Stomach (tissue), 8 donors: ENCODE measurements at regions not wholly inside any gene's neighbourhood (a gene's known extent, or its start where the extent isn't known, plus 50 kb on each side); places are given as distances from the start of the nearest gene placed in this dataset.
A peak's percentile ranks its signal among the peaks of the same experiment; 100 is the strongest.

Experiments
- DNase-seq, 2 donors: peaks; one replicate each; pipeline versions ENCODE4 v3.0.0 to v3.0.0-alpha.2; 2013 to 2019
- H3K27ac ChIP-seq, 5 donors: fragments of 200-600 bp in 4 of 5; sonication (generic) in 4 of 5; one replicate each; pipeline ENCODE4 v1.5.1; 2013 to 2019; ENCODE audit warnings: mild to moderate bottlenecking in 1 of 5, moderate library complexity in 1 of 5
- H3K27me3 ChIP-seq, 3 donors: fragments of 200-600 bp; sonication (generic); one replicate each; pipeline ENCODE4 v1.5.1; 2017 to 2019; ENCODE audit warnings: mixed run types in 1 of 3
- H3K36me3 ChIP-seq, 4 donors: fragments of 200-600 bp; sonication (generic); 1 replicate in 3 of 4; 2 replicates in 1 of 4; pipeline ENCODE4 v1.5.1; 2016 to 2019
- H3K4me1 ChIP-seq, 4 donors: fragments of 200-600 bp; sonication (generic); one replicate each; pipeline ENCODE4 v1.5.1; 2016 to 2019
- H3K4me3 ChIP-seq, 4 donors: fragments of 200-600 bp; sonication (generic) in 3 of 4; one replicate each; pipeline ENCODE4 v1.5.1; 2016 to 2019; ENCODE audit warnings: mild to moderate bottlenecking in 1 of 4
- H3K9me3 ChIP-seq, 4 donors: fragments of 200-600 bp; sonication (generic); one replicate each; pipeline ENCODE4 v1.5.1; 2016 to 2019
- EP300 ChIP-seq: sonication (generic); formaldehyde crosslinking; IDR thresholded peaks from one replicate; pipeline ENCODE4 v1.6.1; 2017; ENCODE audit warnings: antibody characterized with exemption
- POLR2A ChIP-seq, 4 donors: fragments of 450-650 bp; IDR thresholded peaks; one replicate each; pipeline ENCODE4 v1.6.1; 2016; ENCODE audit warnings: antibody characterized with exemption in 4 of 4, control low read depth in 2 of 4, mild to moderate bottlenecking in 1 of 4, moderate library complexity in 1 of 4
- POLR2AphosphoS5 ChIP-seq, 3 donors: sonication (generic); formaldehyde crosslinking; IDR thresholded peaks; one replicate each; pipeline ENCODE4 v1.6.1; 2016; ENCODE audit warnings: antibody characterized with exemption in 3 of 3
- WGBS, 5 donors: extraction: QIAGEN DNeasy Blood & Tissue Kit in 3 of 5; methylation state at CpG; one replicate each; pipeline versions ENCODE4 v1.1.5 to v1.1.7; 2013 to 2018; 5-methylcytosine and 5-hydroxymethylcytosine counted together
- intact Hi-C: fragments of 100-400 bp; cut with DNase I; formaldehyde crosslinking; loops from one replicate; pipeline ENCODE4 v1.15.1; 2023; ENCODE audit warnings: low total_unique reads
- TF ChIP-seq, protein P1 (sequence below), 7 experiments: fragments of 450-650 bp in 4 of 7; fragments of 200-600 bp in 3 of 7; sonication (generic) in 3 of 7; IDR thresholded peaks; one replicate each; pipeline ENCODE4 v1.5.1; 2016 to 2019; ENCODE audit warnings: antibody characterized with exemption in 7 of 7, control low read depth in 2 of 7, mild to moderate bottlenecking in 1 of 7
- donor health status: healthy with polysubstance abuse.
- donor health status: Bipolar disorder and iron deficiency.
- donor health status: healthy.

DNA sequence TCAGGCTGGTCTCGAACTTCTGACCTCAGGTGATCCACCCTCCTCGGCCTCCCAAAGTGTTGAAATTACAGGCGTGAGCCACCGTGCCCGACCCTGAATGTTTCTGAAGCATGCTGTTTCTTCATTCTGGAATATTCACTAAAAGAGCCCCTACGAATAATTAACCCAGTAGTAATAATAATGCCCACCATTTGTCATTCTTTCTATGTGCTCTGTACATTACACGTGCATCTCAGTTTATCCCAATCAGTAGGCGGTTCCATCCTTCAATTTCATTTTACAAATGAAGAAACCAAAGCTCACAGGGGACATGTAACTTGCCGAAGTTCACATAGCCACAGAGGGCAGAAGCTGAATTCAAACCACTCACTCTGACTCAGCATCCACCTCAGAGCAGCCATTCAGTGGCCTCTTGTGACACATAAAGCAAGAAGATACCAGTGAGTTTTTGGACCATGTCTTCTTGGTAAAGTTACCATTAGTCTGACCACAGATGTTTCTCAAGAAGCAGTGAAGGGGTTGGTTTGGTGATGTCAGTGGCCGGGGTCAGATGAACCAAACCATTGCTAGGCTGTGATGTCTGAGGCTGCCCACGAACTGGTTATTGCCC is 71.9 kb upstream of the DUSP5 start:
- DNase-seq: no peak
- WGBS, 5 donors: 71 to 85% (median 78%) methylated on average over 11 of the region's 11 CpGs
- Histone ChIP-seq H3K4me3 (no peak overlapping the region), H3K36me3 (no peaks in the 10 kb centered on the region), H3K9me3 (no peaks in the 10 kb centered on the region), H3K27me3 (no peaks in the 10 kb centered on the region), H3K4me1 (peaks cover 11 to 31% (median 11%) of the 10 kb centered on the region in 4 donors), H3K27ac (peak overlapping the region; percentile 23 to 64 (median 54))
- no peak for TF ChIP-seq EP300
- TF ChIP-seq, protein P1, sequence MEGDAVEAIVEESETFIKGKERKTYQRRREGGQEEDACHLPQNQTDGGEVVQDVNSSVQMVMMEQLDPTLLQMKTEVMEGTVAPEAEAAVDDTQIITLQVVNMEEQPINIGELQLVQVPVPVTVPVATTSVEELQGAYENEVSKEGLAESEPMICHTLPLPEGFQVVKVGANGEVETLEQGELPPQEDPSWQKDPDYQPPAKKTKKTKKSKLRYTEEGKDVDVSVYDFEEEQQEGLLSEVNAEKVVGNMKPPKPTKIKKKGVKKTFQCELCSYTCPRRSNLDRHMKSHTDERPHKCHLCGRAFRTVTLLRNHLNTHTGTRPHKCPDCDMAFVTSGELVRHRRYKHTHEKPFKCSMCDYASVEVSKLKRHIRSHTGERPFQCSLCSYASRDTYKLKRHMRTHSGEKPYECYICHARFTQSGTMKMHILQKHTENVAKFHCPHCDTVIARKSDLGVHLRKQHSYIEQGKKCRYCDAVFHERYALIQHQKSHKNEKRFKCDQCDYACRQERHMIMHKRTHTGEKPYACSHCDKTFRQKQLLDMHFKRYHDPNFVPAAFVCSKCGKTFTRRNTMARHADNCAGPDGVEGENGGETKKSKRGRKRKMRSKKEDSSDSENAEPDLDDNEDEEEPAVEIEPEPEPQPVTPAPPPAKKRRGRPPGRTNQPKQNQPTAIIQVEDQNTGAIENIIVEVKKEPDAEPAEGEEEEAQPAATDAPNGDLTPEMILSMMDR (IDR thresholded peaks at IDR 0.05): no peak
- peak in 1 of 3 donors; percentile 8 for TF ChIP-seq POLR2AphosphoS5 (IDR thresholded peaks at IDR 0.05)
- intact Hi-C loops: no loop called here

DNA sequence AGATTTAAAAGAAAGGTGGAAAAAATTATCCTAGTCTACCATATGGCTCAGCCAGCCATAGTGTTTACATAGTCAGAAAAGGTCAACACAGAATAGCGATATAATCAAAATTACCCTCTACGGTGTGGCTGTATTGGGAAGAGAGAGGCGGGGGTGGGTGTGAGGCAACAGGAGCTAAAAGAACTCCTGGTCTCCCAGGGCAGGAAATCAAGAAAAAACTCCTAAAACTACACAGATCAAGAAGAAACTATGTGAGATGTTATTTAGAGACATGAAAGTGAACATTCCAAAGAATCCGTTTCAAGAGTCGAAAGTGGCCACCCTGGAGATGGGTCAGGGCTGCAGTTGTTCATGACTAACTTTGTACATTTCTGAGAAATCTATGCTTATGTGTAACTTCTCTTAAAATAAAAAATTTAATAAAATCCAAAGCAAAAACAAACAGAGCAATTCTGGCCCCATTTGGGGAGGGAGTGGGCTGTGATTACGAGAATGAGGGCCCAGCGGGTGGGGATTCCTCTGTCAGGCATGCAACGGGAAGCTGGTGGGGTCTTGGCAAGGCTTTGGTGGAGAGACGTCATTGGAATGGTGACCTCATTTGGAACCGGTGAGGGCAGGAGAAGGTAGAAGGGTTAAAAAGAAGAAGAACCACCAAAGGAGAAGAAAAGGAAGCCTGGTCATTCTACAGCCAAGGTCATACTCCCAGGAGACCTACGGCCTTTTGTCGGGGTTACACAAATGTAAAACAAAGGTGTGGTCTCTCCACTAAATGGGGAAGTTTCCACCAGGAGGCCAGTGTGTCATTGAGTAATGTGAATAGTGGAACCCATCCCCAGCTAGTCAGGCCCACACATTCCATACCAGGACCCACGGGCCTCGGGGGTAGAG is 71.2 kb upstream of the DUSP5 start:
- intact Hi-C loops: no loop called here
- TF ChIP-seq, protein P1 (IDR thresholded peaks at IDR 0.05): no peak
- peak in 1 of 3 donors; percentile 1 for TF ChIP-seq POLR2AphosphoS5 (IDR thresholded peaks at IDR 0.05)
- H3K4me3 ChIP-seq: no peak overlapping the region
- H3K9me3 ChIP-seq: no peaks in the 10 kb centered on the region
- DNase-seq: peak in 1 of 2 donors; percentile 52
- H3K4me1 ChIP-seq: peaks cover 11 to 35% (median 11%) of the 10 kb centered on the region in 4 donors
- H3K27me3 ChIP-seq: no peaks in the 10 kb centered on the region
- H3K27ac ChIP-seq: peak overlapping the region in 4 of 5 donors; percentile 41 to 64 (median 57)
- 46 to 66% (median 56%) methylated on average over 14 of the region's 14 CpGs for WGBS, 5 donors
- H3K36me3 ChIP-seq: no peaks in the 10 kb centered on the region

GRCh38 chr10:110429301-110429700 is 68.4 kb upstream of the DUSP5 start:
- DNase-seq: no peak
- Histone ChIP-seq H3K9me3 (no peaks in the 10 kb centered on the region), H3K27ac (no peak overlapping the region), H3K4me1 (peaks cover 11 to 29% (median 11%) of the 10 kb centered on the region in 4 donors), H3K4me3 (no peak overlapping the region), H3K27me3 (no peaks in the 10 kb centered on the region), H3K36me3 (no peaks in the 10 kb centered on the region)
- 57 to 93% (median 66%) methylated on average over 2 of the region's 2 CpGs for WGBS, 5 donors
- TF ChIP-seq EP300: no peak
- no peak for TF ChIP-seq POLR2AphosphoS5 (IDR thresholded peaks at IDR 0.05)
- TF ChIP-seq, protein P1 (IDR thresholded peaks at IDR 0.05): no peak
- no peak for TF ChIP-seq POLR2A (IDR thresholded peaks at IDR 0.05)
- intact Hi-C loops: no loop called here

GRCh38 chr10:110430340-110431273 is 67.1 kb upstream of the DUSP5 start:
- Histone ChIP-seq H3K27ac (peak overlapping the region in 2 of 5 donors; percentile 5 to 6), H3K9me3 (no peaks in the 10 kb centered on the region), H3K27me3 (no peaks in the 10 kb centered on the region), H3K4me1 (peaks cover 11 to 26% (median 11%) of the 10 kb centered on the region in 4 donors), H3K4me3 (no peak overlapping the region), H3K36me3 (no peaks in the 10 kb centered on the region)
- DNase-seq: peak in 1 of 2 donors; percentile 68
- intact Hi-C loops: no loop called here
- 56 to 84% (median 65%) methylated on average over 10 to 13 of the region's 13 CpGs for WGBS, 5 donors
- TF ChIP-seq, protein P1 (IDR thresholded peaks at IDR 0.05): no peak
- TF ChIP-seq EP300 (no peak), POLR2A (IDR thresholded peaks at IDR 0.05) (no peak), POLR2AphosphoS5 (IDR thresholded peaks at IDR 0.05) (no peak)
